PC-9 (cell line): ENCODE measurements at regions not wholly inside any gene's neighbourhood (a gene's known extent, or its start where the extent isn't known, plus 50 kb on each side); places are given as distances from the start of the nearest gene placed in this dataset.

Experiments used
- BruUV-seq: library from RNA; stranded (reverse); fragments of 400-500 nt; replicated peaks from 2 replicates; lab custom pipeline; 2021; lab: Mats Ljungman, UMichigan
- CTCF ChIA-PET: fragments of 300-600 bp; sonication (Branson Sonifier 250); formaldehyde crosslinking; loops from one replicate; lab custom pipeline; 2022; ENCODE audit warnings: antibody characterized with exemption; lab: Charles Lee
- POLR2A ChIA-PET: fragments of 300-600 bp; sonication (Branson Sonifier 250); formaldehyde crosslinking; loops from one replicate; lab custom pipeline; 2022; ENCODE audit warnings: antibody characterized with exemption; ENCODE audit not compliant: unreplicated experiment; lab: Charles Lee
- DNase-seq, 2 experiments: peaks; one replicate each; pipeline versions ENCODE4 v3.0.0 to v3.0.0-alpha.2; 2015 to 2022; ENCODE audit warnings: mixed read lengths in 1 of 2
- H2AFZ ChIP-seq: fragments of 200-600 bp; sonication (generic); 2 replicates; pipeline ENCODE4 v1.8.1; 2017; ENCODE audit warnings: antibody characterized with exemption
- H3F3A ChIP-seq: fragments of 200-600 bp; sonication (generic); 2 replicates; pipeline ENCODE4 v1.8.1; 2017; ENCODE audit warnings: antibody characterized with exemption, mild to moderate bottlenecking, low read depth; ENCODE audit not compliant: insufficient read depth
- H3K27ac ChIP-seq: fragments of 200-600 bp; sonication (generic); 2 replicates; pipeline ENCODE4 v1.6.1; 2016; ENCODE audit warnings: mixed run types
- H3K27me3 ChIP-seq: fragments of 200-600 bp; sonication (generic); 2 replicates; pipeline ENCODE4 v1.6.1; 2016; ENCODE audit warnings: low read depth, mixed run types; ENCODE audit not compliant: insufficient read depth
- H3K36me3 ChIP-seq: fragments of 200-600 bp; sonication (generic); 2 replicates; pipeline ENCODE4 v1.6.1; 2016; ENCODE audit warnings: low read depth, mixed run types
- H3K4me1 ChIP-seq: fragments of 200-600 bp; sonication (generic); replicated peaks from 2 replicates; pipeline ENCODE4 v1.6.1; 2016; ENCODE audit warnings: mixed run types; ENCODE audit not compliant: insufficient read depth
- H3K4me2 ChIP-seq: fragments of 200-600 bp; sonication (generic); 2 replicates; pipeline ENCODE4 v1.6.1; 2017; ENCODE audit warnings: mixed run types
- H3K4me3 ChIP-seq: fragments of 200-600 bp; sonication (generic); 2 replicates; pipeline ENCODE4 v1.6.1; 2016; ENCODE audit warnings: mixed run types
- H3K79me2 ChIP-seq: fragments of 200-600 bp; sonication (generic); 2 replicates; pipeline ENCODE4 v1.6.1; 2017; ENCODE audit warnings: low read depth, mixed run types
- H3K9me2 ChIP-seq: fragments of 200-600 bp; sonication (generic); 2 replicates; pipeline ENCODE4 v1.8.1; 2017; ENCODE audit warnings: mild to moderate bottlenecking; ENCODE audit not compliant: insufficient read depth
- H3K9me3 ChIP-seq: fragments of 200-600 bp; sonication (generic); 2 replicates; pipeline ENCODE4 v1.8.1; 2016; ENCODE audit warnings: low read depth; ENCODE audit not compliant: insufficient read depth
- H4K20me1 ChIP-seq: fragments of 200-600 bp; sonication (generic); 2 replicates; pipeline ENCODE4 v1.8.1; 2017; ENCODE audit not compliant: insufficient read depth
- CTCF ChIP-seq: fragments of 200-600 bp; sonication (generic); conservative IDR thresholded peaks from 2 replicates; pipeline ENCODE4 v1.6.1; 2017; ENCODE audit warnings: mixed run types, antibody characterized with exemption, mild to moderate bottlenecking, moderate library complexity
- EZH2 ChIP-seq: fragments of 200-600 bp; sonication (generic); IDR thresholded peaks from 2 replicates; pipeline ENCODE4 v1.8.0; 2017; ENCODE audit warnings: antibody characterized with exemption, low read depth
- intact Hi-C: fragments of 100-400 bp; cut with micrococcal nuclease; formaldehyde crosslinking; loops from one replicate; pipeline ENCODE4 v1.10.0; 2022; ENCODE audit not compliant: unreplicated experiment

- POLR2A ChIA-PET, result no interaction called here
- Histone ChIP-seq H2AFZ (no peak overlapping the region), H3K27ac (no peak overlapping the region), H3K4me1 (no peaks in the 10 kb centered on the region), H3K4me2 (no peak overlapping the region), H3K27me3 (peaks cover 36% of the 10 kb centered on the region), H3K9me3 (no peaks in the 10 kb centered on the region), H4K20me1 (no peaks in the 10 kb centered on the region), H3K36me3 (no peaks in the 10 kb centered on the region), H3K4me3 (no peak overlapping the region), H3K79me2 (no peaks in the 10 kb centered on the region), H3K9me2 (no peaks in the 10 kb centered on the region), H3F3A (no peaks in the 10 kb centered on the region)
- CTCF ChIA-PET, result no interaction called here
- intact Hi-C loops, result no loop called here
- TF ChIP-seq EZH2 (no peak), CTCF (no peak)
- BruUV-seq, result no TSS peak
- no peak for DNase-seq
Observed at GRCh38 chr6:163780994-163781393, 366.5 kb downstream of the QKI start.

DNA sequence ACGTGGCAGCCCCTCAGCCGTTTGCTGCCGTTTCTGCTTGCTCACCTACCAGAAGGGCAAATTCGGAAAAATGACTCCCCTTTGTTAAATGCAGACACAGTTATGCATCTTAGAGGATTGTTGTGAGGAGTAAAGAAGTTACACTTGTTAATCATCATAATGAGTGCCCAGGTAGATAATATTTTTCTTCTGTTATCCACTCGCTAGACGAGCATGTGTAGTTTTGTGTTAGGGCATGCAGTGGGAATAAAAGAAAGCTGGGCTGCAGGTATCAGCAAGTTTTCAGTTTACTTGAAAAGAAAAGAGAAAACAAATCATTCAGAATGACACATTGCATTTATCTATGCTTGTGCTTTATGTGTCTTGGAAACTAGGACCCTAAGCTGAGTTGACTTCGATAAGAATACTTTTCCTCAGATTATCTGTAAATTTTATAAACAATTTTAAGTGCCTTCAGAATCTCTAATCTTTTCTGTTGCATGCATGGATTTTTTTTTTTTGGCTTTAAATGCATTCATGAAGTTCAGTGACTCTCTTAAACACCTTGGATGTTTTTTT, 365.3 kb downstream of the QKI start:
- no TSS peak for BruUV-seq
- DNase-seq, result no peak
- POLR2A ChIA-PET, result no interaction called here
- H3K4me3 ChIP-seq, result no peak overlapping the region
- no peaks in the 10 kb centered on the region for H3F3A ChIP-seq
- H3K27ac ChIP-seq, result no peak overlapping the region
- peaks cover 41% of the 10 kb centered on the region for H3K27me3 ChIP-seq
- H3K9me2 ChIP-seq, result no peaks in the 10 kb centered on the region
- H2AFZ ChIP-seq, result no peak overlapping the region
- intact Hi-C loops, result no loop called here
- H3K79me2 ChIP-seq, result no peaks in the 10 kb centered on the region
- no peaks in the 10 kb centered on the region for H4K20me1 ChIP-seq
- no peaks in the 10 kb centered on the region for H3K36me3 ChIP-seq
- H3K9me3 ChIP-seq, result no peaks in the 10 kb centered on the region
- CTCF ChIA-PET, result no interaction called here
- H3K4me2 ChIP-seq, result no peak overlapping the region
- no peaks in the 10 kb centered on the region for H3K4me1 ChIP-seq
- TF ChIP-seq CTCF, result no peak
- no peak for TF ChIP-seq EZH2

DNA sequence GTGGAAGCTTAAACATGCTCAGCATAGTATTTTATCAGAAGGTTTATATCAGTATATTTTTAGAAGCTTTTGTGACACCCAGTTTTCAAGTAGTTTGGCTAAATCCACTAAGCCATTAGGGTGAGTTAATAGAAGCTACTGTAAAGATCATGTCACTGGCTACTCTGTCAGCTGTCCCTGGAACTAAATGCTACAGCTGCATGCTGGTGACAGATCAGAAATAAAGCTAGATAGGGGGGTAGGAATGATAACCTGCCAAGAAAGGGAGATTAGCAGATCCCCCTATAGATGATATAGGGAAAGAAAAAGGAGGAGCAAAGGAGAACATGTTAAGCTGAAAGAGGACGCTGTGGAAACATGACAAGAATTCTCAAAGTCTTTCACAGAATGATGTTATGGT, 363.2 kb downstream of the QKI start:
- no peak for DNase-seq
- BruUV-seq, result no TSS peak
- Histone ChIP-seq H3K36me3 (no peaks in the 10 kb centered on the region), H3F3A (no peaks in the 10 kb centered on the region), H3K27ac (no peak overlapping the region), H3K4me3 (no peak overlapping the region), H3K9me3 (no peaks in the 10 kb centered on the region), H3K27me3 (peaks cover 57% of the 10 kb centered on the region), H2AFZ (no peak overlapping the region), H3K9me2 (no peaks in the 10 kb centered on the region), H3K79me2 (no peaks in the 10 kb centered on the region), H3K4me2 (no peak overlapping the region), H3K4me1 (no peaks in the 10 kb centered on the region), H4K20me1 (no peaks in the 10 kb centered on the region)
- TF ChIP-seq CTCF (no peak), EZH2 (no peak)
- intact Hi-C loops, result no loop called here
- CTCF ChIA-PET, result no interaction called here
- POLR2A ChIA-PET, result no interaction called here
